ENCODE measurements at regions not wholly inside any gene's neighbourhood (a gene's known extent, or its start where the extent isn't known, plus 50 kb on each side); places are given as distances from the start of the nearest gene placed in this dataset.

DNA sequence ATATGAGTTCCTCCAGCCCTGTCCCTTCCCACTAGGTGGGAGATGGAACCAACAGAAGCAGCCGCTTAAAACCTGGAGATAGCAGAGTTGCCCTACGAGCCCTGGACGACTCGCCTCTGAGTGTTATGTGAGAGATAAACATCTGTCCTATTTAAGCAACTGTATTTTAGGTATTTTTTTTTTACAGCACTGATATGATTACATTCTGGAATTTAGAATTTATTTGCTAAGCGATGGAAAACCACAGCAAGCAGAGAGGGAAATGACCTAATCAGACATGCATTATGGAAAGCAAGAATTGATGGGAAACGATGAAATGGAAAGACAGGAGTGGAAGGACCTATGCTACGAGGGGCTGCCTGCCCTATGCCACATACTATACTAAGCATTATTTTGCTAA is 379.0 kb upstream of the IL12A start:
- Mint-ChIP-seq H3K4me1 (no peaks in the 10 kb centered on the region), H3K4me3 (no peak overlapping the region), H3K27me3 (ENCODE audit: low read depth in 2 of 2) (no peaks in the 10 kb centered on the region), H3K27ac (no peak overlapping the region), H3K36me3 (no peaks in the 10 kb centered on the region), H3K9me3 (peaks cover 5 to 6% of the 10 kb centered on the region in 2 donors)
- Histone ChIP-seq H3K9me3 (ENCODE audit: control insufficient read depth, insufficient read depth, low read length) (no peaks in the 10 kb centered on the region), H3K4me3 (ENCODE audit: low read length) (no peak overlapping the region), H3K27me3 (ENCODE audit: control insufficient read depth, insufficient read depth, low read length) (no peaks in the 10 kb centered on the region), H3K36me3 (ENCODE audit: control insufficient read depth, insufficient read depth, low read length) (no peaks in the 10 kb centered on the region), H3K27ac (ENCODE audit: low read length) (no peak overlapping the region), H3K4me1 (ENCODE audit: control insufficient read depth, insufficient read depth, low read length) (no peaks in the 10 kb centered on the region)
- TF ChIP-seq, protein P1, sequence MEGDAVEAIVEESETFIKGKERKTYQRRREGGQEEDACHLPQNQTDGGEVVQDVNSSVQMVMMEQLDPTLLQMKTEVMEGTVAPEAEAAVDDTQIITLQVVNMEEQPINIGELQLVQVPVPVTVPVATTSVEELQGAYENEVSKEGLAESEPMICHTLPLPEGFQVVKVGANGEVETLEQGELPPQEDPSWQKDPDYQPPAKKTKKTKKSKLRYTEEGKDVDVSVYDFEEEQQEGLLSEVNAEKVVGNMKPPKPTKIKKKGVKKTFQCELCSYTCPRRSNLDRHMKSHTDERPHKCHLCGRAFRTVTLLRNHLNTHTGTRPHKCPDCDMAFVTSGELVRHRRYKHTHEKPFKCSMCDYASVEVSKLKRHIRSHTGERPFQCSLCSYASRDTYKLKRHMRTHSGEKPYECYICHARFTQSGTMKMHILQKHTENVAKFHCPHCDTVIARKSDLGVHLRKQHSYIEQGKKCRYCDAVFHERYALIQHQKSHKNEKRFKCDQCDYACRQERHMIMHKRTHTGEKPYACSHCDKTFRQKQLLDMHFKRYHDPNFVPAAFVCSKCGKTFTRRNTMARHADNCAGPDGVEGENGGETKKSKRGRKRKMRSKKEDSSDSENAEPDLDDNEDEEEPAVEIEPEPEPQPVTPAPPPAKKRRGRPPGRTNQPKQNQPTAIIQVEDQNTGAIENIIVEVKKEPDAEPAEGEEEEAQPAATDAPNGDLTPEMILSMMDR (IDR thresholded peaks at IDR 0.05) = no peak
- intact Hi-C loops (cut with micrococcal nuclease) = no loop called here
- DNase-seq (no peak), ATAC-seq (no peak)
- 74% methylated on average over 6 of the region's 7 CpGs for WGBS (ENCODE audit: insufficient coverage)

DNA sequence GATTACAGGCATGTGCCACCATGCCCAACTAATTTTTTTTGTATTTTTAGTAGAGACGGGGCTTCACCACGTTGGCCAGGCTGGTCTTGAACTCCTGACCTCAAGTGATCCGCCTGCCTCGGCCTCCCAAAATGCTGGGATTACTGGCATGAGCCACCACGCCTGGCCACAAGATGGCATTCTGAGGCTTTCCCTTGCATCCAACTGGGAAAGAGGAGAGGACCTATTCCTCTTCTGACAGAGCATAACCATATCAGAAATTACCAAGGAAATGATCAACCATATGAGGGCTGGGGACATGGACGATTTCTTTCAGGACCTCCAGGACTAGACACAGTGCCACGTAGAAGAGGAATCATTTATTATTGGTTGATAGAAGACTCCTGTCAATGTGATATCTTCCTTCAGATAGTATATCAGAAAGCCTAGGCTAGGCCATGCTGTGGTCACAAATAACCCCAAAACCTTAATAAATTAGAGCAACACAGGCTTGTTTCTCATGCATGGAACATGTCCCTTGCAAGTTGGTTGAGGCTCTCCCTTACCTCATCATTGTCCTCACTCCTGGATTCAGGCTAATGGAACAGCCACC is 372.3 kb upstream of the IL12A start:
- DNase-seq = no peak
- Histone ChIP-seq H3K4me1 (ENCODE audit: control insufficient read depth, insufficient read depth, low read length) (no peaks in the 10 kb centered on the region), H3K9me3 (ENCODE audit: control insufficient read depth, insufficient read depth, low read length) (no peaks in the 10 kb centered on the region), H3K27me3 (ENCODE audit: control insufficient read depth, insufficient read depth, low read length) (no peaks in the 10 kb centered on the region), H3K4me3 (ENCODE audit: low read length) (no peak overlapping the region), H3K27ac (ENCODE audit: low read length) (no peak overlapping the region), H3K36me3 (ENCODE audit: control insufficient read depth, insufficient read depth, low read length) (no peaks in the 10 kb centered on the region)
- ATAC-seq = no peak
- intact Hi-C loops (cut with micrococcal nuclease) = no loop called here
- Mint-ChIP-seq H3K4me1 (no peaks in the 10 kb centered on the region), H3K36me3 (no peaks in the 10 kb centered on the region), H3K27ac (no peak overlapping the region), H3K4me3 (no peak overlapping the region), H3K9me3 (peaks cover 4 to 6% of the 10 kb centered on the region in 2 donors), H3K27me3 (ENCODE audit: low read depth in 2 of 2) (no peaks in the 10 kb centered on the region)
- WGBS (ENCODE audit: insufficient coverage) = 83% methylated on average over 5 of the region's 7 CpGs
- TF ChIP-seq, protein P1 (IDR thresholded peaks at IDR 0.05) = no peak

DNA sequence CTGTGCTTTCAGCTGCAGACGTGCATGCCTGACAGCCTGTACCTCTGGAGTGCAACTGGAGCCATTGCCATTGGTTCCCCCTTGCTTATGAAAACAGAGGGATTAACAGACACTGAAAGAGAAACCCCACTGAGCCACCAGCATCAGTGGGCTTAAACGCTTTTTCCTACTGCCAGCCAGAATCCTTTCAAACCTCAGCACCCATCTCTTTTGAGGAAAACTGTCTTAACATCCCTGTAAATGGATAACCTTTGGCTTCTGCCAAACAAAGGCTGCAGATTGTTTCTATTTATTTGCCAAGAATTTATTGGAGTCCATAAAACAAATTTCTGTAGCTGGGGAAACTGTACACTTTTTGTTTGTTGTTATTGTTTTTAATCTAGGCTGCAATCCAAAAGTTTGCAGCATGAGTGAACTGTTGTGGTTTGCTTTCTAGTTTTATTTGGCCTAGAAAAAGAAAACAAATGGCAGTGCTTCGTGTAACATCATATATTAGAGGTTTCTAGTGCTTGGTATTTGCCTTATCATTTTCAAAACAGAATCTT is 369.2 kb upstream of the IL12A start:
- H3K9me3 Mint-ChIP-seq = peaks cover 6 to 7% of the 10 kb centered on the region in 2 donors
- TF ChIP-seq, protein P1 (IDR thresholded peaks at IDR 0.05) = no peak

DNA sequence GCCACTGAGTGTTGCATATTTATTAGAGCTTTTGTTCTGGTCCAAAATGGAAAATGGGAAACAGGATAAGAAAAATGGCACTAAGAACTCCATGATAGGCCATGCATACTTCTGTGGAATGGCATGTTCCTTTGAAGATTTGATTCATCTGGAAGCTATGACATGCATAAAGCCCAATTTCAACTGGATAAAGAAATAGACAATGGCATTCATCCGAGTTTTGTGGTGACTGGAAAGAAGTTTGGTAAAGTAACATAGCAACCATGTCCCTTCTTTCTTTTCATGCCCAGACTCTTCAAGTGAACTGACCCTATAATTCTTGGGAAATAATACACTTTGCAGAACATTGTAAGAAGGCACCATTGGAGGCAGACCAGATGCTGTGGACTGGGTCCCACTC is 368.4 kb upstream of the IL12A start:
- Histone ChIP-seq H3K4me1 (ENCODE audit: control insufficient read depth, insufficient read depth, low read length) (no peaks in the 10 kb centered on the region), H3K9me3 (ENCODE audit: control insufficient read depth, insufficient read depth, low read length) (no peaks in the 10 kb centered on the region), H3K36me3 (ENCODE audit: control insufficient read depth, insufficient read depth, low read length) (no peaks in the 10 kb centered on the region), H3K4me3 (ENCODE audit: low read length) (no peak overlapping the region), H3K27ac (ENCODE audit: low read length) (no peak overlapping the region), H3K27me3 (ENCODE audit: control insufficient read depth, insufficient read depth, low read length) (no peaks in the 10 kb centered on the region)
- H3K36me3 Mint-ChIP-seq = no peaks in the 10 kb centered on the region
- WGBS (ENCODE audit: insufficient coverage) = 100% methylated on average over 1 of the region's 1 CpG
- DNase-seq (no peak), ATAC-seq (no peak)
- no peaks in the 10 kb centered on the region for H3K4me1 Mint-ChIP-seq
- no peak overlapping the region for H3K4me3 Mint-ChIP-seq
- no peak overlapping the region for H3K27ac Mint-ChIP-seq
- TF ChIP-seq, protein P1 (IDR thresholded peaks at IDR 0.05) = no peak
- no peaks in the 10 kb centered on the region for H3K27me3 Mint-ChIP-seq (ENCODE audit: low read depth in 2 of 2)
- intact Hi-C loops (cut with micrococcal nuclease) = no loop called here
- H3K9me3 Mint-ChIP-seq = peaks cover 2 to 3% of the 10 kb centered on the region in 2 donors

More for the DNA sequence above, 369.2 kb upstream of the IL12A start:
- Mint-ChIP-seq H3K4me3 (no peak overlapping the region), H3K27me3 (ENCODE audit: low read depth in 2 of 2) (no peaks in the 10 kb centered on the region), H3K4me1 (no peaks in the 10 kb centered on the region), H3K27ac (no peak overlapping the region), H3K36me3 (no peaks in the 10 kb centered on the region)
- no peaks in the 10 kb centered on the region for H3K27me3 ChIP-seq (ENCODE audit: control insufficient read depth, insufficient read depth, low read length)
- H3K9me3 ChIP-seq (ENCODE audit: control insufficient read depth, insufficient read depth, low read length) = no peaks in the 10 kb centered on the region
- no peak for DNase-seq
- H3K4me1 ChIP-seq (ENCODE audit: control insufficient read depth, insufficient read depth, low read length) = no peaks in the 10 kb centered on the region
- no peaks in the 10 kb centered on the region for H3K36me3 ChIP-seq (ENCODE audit: control insufficient read depth, insufficient read depth, low read length)
- H3K4me3 ChIP-seq (ENCODE audit: low read length) = no peak overlapping the region
- ATAC-seq = no peak
- intact Hi-C loops (cut with micrococcal nuclease) = no loop called here
- no peak overlapping the region for H3K27ac ChIP-seq (ENCODE audit: low read length)
- WGBS (ENCODE audit: insufficient coverage) = 58% methylated on average over 3 of the region's 3 CpGs

Data from natural killer cell (primary cell).